Astrocyte of the hippocampus (primary cell): ENCODE measurements at regions not wholly inside any gene's neighbourhood (a gene's known extent, or its start where the extent isn't known, plus 50 kb on each side); places are given as distances from the start of the nearest gene placed in this dataset.
"Not testable (repeated sequence)": the region's sequence is repeated elsewhere in the genome, so short reads cannot be mapped to it uniquely, and the experiment has no call there.

Experiments used
- DNase-seq: peaks from one replicate; pipeline ENCODE4 v3.0.0; 2011; ENCODE audit warnings: low read depth, low spot score

DNA sequence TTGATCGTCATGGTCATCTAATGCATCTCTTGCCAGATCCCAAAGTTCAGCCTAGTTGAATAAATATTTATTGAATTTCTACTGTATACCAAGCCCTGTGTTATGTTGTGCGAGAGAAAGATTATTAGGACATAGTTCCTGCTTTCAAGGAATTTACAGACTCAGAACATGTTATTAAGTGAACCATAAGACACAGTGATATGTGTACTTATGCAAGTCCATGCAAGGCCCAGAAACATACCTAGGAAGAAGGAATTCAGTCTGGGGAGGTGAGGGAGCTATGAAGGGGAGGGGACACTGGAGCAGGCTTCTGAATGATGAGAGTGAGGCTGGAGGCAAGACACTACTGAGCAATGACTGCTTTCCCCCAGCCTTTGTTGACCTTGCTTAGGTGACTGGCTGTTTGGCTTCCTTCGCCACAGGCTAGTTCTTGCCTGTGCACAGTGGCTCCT is 81.4 kb downstream of the ACAA2 start:
- DNase-seq, result no peak

DNA sequence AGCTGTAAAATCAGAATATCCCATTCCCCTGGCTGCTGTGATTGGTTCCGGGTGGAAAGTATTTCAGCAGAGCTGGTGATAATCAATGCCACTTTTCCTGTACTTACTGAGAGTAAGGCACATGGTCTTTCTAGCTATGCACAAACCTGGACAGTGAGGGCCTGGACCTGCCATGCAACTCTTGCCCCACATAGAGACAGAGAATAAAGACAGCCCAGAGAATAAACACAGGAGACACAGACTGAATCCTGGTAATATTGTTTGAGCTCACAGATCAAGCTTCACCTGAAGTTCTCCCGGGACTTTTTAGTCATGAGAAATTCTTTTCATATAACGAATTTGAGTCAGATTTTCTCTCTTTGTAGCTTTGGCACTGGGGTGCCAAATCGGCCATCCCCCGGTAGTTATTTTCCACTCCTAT is 81.9 kb downstream of the ACAA2 start:
- DNase-seq, result no peak

DNA sequence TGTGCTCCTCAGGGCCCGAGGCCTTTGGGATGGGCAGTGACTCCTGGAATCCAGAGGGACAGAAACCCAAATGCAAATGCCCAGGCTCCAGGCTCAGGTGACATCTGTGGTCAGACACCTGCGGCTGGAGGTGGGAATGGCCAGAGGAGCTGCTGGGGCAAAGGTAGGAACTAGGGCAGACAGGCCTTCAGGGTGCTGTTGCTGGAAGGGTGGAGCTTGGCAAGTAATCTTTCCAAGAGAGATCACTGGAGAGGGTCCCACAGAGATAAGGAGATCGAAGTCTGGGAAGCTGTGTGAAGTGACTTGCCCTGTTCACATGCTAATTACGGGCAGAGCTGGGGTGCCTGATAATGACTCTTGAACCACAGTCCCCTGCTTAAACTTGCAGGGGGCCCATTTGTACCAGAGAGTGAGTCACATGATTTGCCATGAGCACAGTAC is 82.4 kb downstream of the ACAA2 start:
- DNase-seq, result no peak

DNA sequence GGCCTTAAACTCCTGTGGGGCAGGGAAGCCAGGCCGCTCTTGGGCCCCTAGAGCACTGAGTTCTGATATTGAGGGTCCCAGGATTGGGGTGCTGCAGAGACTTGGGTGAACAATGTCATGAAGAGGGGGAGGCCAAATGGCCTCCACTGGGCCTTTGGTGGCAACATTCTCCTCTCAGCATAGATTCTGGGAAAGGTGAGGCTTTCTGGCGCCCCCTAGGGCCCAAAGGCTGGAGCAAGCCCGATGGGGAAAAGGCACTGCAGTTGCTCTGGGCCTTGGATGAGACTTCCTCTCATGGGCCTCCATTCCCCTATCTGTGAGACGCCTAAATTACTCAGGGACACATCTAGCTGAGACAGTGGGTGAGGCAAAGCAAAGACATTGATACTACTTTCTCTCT is 84.8 kb downstream of the ACAA2 start:
- DNase-seq, result peak; percentile 39

DNA sequence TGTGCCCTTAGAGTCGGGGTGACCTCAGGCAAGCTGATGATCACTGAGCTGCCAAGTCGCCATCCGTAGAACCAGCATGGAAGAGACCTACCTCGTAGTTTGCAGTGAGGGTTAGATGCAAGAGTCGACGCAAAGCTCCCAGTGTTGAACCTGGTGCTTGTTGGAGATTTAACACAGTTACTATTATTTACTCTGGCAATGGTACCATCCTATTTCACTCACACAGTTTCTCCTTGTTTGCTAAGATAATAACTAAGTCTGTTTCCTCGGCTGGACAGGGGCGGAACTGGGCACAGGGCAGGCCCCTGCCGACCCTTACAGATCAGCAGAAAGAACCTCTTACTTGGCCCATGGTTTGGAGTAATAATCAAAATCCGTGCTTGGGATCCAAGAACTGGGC is 85.5 kb downstream of the ACAA2 start:
- no peak for DNase-seq

DNA sequence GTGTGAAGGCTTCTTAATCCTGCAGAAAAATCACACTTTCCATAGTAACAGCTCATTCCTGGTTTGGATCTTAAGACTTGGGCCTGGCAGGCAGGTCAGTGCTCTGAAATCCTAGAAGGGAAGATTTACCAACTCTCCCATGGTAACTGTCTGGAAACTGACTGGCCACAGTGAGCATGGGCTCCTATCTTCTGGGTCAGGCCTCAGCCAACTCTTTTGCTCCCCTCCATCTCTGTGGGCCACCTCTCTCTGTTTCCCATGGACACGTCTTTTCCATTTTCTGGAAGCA is 86.7 kb downstream of the ACAA2 start:
- DNase-seq, result no peak

DNA sequence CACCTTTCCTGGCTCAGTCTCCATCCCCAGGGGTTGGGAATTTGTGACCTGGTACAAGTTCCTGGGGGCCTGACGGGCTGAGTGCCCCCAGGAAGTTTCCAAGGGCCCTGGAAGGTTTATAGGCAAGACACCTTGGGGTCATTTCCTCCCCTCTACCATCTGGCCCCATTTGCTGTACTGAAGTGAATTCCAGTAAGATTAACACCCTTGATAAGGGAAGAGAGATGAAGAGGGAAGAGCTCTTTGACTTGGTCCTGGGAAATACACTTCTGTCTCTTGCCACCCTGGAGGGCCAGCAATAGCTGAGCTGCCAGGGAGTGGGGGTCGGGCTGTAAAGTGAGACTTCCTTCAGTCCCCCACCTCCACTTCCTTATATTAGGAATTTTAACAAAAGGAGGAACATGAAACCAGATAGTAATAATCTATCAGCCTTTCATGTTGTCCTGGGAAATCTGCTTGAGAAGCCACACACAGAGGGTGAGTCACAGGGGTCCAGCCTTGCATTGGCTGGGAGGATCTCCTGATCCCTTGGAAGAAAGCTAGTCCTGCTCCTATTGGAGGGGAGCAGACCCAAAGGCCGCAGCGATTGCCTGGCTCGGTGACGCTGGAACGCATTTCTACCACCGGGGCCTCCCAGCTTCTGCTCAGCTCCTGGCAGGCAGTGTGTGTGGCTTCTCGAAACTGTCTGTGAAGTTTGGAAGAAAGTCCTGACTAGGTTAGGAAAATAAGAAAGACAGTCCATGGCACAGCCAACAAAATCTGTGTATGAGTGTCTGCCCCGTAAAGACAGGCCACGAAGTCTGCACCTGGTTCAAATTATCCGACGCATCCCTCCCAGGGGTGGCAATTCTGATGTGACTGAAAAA is 87.3 kb downstream of the ACAA2 start:
- peak; percentile 97 for DNase-seq

DNA sequence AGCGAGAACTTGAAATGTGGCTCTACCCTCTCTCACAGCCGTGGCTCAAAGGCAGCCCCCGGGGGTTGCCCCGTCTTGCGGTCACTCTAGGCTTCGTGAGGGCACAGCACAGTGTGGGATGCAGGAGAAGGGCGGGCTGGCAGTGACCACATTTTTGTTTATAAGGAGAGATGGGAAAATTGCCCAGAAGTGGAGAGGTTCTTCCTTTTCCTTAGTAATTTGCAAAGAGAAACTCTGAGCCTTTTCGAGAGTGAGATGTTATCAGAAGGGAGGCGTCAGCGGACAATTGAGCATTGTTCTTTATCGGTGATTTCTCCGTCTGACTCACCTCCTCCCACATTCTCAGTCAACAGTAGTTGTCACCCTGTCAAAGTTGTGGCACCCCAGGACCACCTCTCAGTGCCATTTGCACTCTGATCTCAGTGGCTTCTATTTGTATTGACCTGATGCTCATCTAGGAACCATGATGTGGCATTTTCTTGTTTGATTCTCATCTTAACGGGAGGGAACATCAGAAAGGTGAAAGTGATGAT is 89.6 kb downstream of the ACAA2 start:
- DNase-seq, result peak; percentile 72

DNA sequence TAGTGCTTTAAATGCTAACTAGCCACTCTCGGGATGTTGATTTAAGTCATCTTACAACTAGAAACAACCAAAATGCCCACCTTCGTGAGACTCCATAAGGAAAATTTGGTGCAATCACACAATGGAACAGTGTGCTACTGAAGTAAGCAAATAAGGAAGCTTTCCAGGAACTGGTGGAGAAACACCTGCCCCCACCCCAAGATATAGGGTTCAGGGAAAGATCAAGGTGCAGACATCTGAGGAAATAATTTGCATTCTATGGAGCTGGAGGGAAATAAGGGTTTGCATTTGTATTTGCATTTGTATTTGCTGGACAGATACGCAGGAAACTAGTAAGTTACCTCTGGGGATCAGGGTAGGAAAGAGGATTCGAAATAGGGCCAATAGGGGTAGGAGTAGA is 90.9 kb downstream of the ACAA2 start:
- no peak for DNase-seq

DNA sequence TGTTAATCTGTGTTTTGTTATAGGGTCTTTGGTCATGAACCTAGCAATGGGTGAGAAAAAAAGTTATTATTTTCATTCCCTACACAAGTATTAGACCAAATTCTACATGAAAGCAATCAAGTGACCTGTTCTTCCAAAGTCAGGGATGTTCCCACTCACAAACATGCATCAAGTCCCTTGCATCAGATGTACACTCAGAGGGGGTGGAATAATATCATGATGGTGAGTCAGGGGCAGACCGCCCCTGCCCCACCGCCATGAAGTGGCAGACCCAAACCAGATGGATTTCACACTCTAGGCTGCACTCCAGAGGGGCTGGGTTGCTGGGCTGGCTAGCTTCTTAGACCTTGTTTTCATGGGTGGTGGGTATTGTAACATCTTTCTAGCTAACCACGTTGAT is 91.4 kb downstream of the ACAA2 start:
- no peak for DNase-seq

DNA sequence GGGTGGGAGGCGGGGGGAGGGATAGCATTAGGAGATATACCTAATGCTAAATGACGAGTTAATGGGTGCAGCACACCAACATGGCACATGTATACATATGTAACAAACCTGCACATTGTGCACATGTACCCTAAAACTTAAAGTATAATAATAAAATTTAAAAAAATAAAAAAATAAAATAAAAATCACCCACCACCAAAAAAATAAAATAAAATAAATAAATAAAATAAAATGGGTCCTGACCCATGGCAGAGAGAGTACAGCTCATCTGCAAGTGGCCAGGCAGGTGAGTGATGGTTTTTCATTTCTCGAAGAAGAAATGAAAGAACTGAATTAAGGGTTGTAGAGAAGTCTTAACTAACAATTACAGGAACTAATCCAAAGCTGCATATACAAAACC is 92.4 kb downstream of the ACAA2 start:
- DNase-seq, result not testable (repeated sequence)

DNA sequence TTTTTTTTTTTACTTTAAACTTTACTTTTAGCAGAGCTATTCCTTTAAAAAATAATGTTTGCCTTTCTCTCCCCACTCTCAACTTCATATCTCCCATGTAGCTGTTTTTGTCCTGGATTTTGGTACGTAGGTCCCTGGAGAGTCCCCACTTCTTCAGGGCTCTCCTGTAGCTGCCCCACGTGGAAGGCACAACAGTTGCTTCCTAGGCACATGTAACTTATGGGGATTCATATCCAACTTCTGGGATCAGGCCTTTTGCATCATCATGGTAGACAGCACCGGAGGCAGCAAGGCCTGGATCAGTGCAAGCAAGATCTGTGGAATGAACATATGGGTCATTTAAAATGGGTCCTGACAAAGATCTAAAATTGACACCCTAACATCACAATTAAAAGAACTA is 95.7 kb downstream of the ACAA2 start:
- no peak for DNase-seq

DNA sequence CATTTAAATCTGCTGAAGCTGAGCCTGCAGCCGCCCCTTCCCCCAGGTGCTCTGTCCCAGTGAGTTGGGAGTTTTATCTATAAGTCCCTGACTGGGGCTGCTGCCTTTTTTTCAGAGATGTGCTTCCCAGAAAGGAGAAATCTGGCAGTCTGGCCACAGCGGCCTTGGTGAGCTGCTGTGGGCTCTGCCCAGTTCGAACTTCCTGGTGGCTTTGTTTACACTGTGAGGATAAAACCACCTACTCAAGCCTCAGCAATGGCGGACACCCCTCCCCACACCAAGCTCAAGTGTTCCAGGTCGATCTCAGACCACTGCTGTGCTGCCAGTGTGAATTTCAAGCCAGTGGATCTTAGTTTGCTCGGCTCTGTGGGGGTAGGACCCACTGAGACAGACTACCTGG is 97.3 kb downstream of the ACAA2 start:
- no peak for DNase-seq

DNA sequence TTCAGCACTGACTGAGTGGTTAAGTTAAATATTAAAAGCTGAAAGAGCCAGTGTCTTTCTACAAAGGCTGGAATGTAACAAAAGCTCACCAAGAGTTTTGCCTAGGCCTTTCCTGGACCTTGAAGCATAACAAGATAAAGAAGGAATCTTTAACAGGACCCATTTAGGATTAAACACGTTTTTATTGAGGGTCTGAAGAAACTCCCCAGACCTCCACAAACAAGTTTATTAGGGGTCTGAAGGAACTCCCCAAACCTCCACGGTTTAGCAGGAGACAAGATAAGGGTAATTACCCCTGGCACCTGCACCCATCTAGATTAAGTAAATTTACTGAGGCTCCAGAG is 104.0 kb downstream of the ACAA2 start:
- DNase-seq, result no peak

DNA sequence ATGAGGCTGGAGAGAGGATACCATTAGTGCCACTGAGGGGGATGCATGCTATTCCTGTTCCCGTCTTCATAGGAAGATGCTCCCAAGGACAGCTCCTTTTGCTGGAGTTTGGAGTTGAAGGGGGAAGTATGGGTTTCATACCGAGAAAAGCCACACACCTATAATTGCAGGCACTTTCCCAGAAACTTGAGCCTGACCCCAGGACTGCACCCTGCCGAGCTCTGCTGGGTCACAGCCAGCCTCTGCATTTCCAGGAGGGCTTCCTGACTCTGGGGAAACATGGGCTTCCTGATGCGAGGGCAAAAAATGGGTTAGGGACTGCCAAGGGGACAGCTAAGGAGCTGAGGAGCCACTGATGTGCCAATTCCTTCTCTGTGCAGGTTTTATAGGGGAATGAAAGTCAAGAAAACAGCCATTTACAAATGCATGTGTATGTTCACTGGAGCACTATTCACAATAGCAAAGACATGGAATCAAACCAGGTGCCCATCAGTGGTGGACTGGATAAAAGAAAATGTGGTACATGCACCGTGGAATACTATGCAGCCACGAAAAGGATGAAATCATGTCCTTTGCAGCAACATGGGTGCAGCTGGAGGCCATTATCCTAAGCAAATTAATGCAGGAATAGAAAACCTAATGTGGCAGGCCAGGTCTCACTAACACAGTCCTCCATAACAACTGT is 104.5 kb downstream of the ACAA2 start:
- no peak for DNase-seq

DNA sequence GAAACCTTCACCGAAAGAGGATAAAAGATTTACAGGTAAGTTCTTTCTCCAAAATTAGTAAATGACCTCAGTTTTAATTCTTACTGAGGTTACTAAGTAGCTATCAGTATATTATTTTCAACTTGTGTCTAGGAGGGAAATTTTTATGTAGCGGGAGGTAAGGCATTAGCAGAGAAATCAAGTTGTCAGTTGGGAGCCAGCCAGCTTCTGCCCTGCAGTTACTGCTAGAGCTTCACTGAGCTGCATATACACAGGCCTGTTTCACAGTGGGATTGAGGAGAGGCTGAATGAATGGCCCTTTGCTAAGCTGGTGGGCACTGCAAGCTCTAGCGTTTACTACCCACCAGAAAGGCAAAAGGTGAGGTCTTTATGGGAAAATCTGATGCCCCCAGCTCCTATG is 105.7 kb downstream of the ACAA2 start:
- DNase-seq, result peak; percentile 49

DNA sequence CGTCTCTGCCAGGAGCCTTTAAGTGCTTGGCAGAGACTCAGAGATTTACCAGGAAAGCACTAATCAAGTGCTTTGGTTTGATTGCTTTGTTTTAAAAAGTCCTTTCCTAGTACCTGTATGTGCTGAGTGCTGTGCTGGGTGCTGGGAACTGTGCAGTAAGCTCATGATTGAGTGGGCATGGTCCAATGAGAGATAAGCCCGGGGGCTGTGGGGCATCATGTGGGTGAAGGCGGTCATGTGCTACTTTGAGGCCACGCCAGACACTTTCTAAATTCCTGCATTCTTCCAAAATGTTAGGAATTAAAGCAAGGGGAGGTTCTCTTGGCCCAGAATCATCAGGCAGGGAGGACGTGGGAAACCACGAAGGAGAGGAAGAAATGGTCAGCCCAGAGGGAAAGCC is 109.0 kb downstream of the ACAA2 start:
- peak; percentile 44 for DNase-seq

DNA sequence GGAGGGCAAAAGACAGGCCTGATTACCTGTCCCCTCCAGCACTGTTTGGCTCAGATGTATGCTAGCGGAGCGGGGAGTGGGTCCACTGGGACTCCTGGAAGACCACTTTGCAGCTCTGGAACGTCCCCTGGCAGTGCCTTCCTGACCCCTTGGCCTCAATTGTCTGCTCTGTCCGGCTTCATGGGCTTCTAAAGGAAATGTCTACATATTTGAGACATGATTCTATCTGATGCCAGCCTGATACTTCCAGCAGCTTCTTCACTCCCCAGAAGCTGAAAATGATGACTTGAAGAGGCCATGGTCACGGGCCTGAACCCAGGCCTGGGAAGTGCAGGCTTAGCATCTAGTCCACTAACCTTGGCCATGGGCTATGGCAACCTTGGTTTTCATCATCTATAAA is 112.1 kb downstream of the ACAA2 start:
- DNase-seq, result no peak

DNA sequence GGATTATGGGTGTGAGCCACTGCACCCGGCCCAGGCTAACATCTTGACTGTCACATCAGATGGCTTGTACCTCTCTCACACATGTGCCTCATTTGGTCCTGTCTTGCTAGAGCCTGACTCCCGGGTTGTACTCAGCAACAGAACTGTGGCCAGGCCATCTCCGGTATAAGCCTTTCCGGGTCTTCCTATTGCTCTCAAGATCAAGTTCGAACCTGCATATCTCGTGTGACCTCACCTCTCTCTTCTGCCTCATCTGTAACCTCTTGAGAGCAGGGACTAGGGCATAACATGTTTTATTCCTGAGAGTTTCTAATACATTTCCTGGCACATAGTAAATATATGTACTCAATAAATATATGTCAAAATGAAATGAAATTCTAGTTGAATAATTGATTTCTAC is 114.0 kb downstream of the ACAA2 start:
- DNase-seq, result no peak

DNA sequence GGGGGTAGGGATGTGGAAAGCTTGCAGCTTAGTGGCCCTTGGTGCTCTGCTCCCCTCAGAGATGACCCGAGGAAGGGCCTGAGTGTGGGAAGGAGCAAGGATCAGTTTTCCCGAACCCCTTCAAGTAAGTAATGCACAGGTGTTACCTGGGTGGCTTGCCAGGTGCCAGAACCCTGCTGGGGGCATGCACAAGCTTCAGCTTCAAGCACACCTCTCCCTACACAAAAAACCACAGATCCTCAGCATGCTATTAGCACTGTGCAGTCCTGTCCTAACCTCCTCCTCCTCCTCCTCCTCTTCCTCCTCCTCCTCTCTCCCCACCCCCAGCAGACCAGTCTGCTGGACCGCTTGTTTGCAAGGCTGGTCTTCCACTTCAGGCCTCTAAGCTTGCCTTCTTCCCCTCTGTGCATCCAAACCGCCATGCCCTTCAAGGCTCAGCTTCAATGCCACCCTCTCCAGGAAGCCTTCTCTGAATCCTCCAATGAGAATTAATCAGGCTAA is 114.8 kb downstream of the ACAA2 start:
- DNase-seq, result no peak

DNA sequence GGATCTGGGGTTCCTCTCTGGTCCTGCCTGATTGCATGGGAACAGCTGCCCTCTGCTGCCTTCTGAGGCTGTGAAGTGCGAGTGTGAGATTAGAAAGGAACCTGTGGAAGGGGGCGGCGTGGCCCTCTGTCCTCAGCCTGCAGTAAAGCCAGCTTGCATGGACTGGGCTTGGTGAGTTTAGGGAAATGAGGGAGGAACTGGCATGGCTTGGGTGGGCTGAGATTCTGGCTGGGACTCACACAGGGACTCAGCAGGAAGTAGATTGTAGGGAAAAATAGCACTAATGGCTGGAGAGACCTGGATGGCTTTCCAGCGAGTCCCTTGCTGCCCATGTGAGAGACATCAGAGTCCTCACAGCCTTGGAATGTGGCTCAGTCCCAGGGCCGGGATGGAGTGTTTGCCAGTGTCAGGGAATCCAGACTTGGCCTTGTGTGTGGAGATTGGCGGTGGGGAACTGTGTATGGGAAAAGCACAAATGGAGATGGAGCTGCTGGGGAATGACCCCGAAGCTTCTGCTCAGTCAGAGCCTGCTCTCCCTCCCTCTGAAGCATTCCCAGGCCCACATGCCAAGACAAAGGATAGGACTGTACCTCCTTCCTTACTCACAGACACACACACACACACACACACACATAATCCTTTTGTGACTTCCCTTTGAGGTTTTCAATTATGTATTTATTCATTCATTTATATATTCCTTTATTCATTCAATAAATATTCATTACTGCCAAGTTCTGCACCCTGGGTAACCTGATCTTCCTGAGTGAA is 115.4 kb downstream of the ACAA2 start:
- peak; percentile 75 for DNase-seq

DNA sequence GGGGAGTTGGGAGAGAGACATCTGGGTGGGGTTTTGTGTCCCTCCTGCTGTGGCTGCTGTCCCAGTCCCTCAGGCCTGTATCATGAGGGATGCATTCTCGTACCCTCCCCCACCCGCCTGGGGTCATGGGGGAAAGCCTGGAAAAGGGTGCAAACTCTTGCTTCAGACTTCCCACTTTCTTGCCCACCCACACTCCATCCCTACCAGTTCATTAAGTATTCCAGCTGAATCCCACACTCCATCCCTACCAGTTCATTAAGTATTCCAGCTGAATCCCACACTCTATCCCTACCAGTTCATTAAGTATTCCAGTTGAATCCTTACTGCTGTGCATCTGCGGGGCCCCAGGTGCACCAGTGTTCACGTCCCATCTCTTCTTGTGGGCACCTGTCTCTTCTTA is 116.3 kb downstream of the ACAA2 start:
- DNase-seq, result no peak
